ENCODE measurements at regions not wholly inside any gene's neighbourhood (a gene's known extent, or its start where the extent isn't known, plus 50 kb on each side); places are given as distances from the start of the nearest gene placed in this dataset.

- in situ Hi-C loops (cut with MboI), result no loop called here
- Histone ChIP-seq H3K27ac (no peak overlapping the region), H3K36me3 (ENCODE audit: low read depth) (no peaks in the 10 kb centered on the region), H3K4me1 (ENCODE audit: insufficient read depth) (no peaks in the 10 kb centered on the region; the same call in 1 of the 2 replicates), H3K9me2 (ENCODE audit: insufficient read depth) (no peaks in the 10 kb centered on the region), H3K27me3 (replicated peaks; ENCODE audit: insufficient read depth) (no peaks in the 10 kb centered on the region), H4K20me1 (ENCODE audit: insufficient read depth) (no peaks in the 10 kb centered on the region), H3K79me2 (ENCODE audit: insufficient read depth) (no peaks in the 10 kb centered on the region), H2AFZ (no peak overlapping the region), H3K9ac (no peak overlapping the region), H3K4me2 (ENCODE audit: unreplicated experiment) (no peak overlapping the region), H3K9me3 (ENCODE audit: low read depth) (no peaks in the 10 kb centered on the region), H3K4me3 (no peak overlapping the region), H3F3A (ENCODE audit: insufficient read depth) (peaks cover 6% of the 10 kb centered on the region; the same call in 1 of the 2 replicates)
- DNase-seq, result peak; percentile 60
- no peak for TF ChIP-seq EZH2phosphoT487 (IDR thresholded peaks at IDR 0.05; ENCODE audit: insufficient read depth, low read depth)
- TF ChIP-seq EZH2 (IDR thresholded peaks at IDR 0.05; ENCODE audit: insufficient read depth, poor library complexity, severe bottlenecking), result no peak
- WGBS, 2 experiments (ENCODE audit: low coverage in 1 of 2, low lambda C conversion rate in 2 of 2, missing lambda C conversion rate in 2 of 2), result 58 to 61% methylated on average over 3 of the region's 3 CpGs
These were observed 90.6 kb upstream of the PWP1 start for GRCh38 chr12:107594995-107595394.

GRCh38 chr12:107597695-107598410 lies 87.7 kb upstream of the PWP1 start:
- no peak overlapping the region for H2AFZ ChIP-seq
- H3F3A ChIP-seq (ENCODE audit: insufficient read depth), result no peaks in the 10 kb centered on the region
- no peaks in the 10 kb centered on the region for H4K20me1 ChIP-seq (ENCODE audit: insufficient read depth)
- H3K36me3 ChIP-seq (ENCODE audit: low read depth), result no peaks in the 10 kb centered on the region
- TF ChIP-seq EZH2phosphoT487 (IDR thresholded peaks at IDR 0.05; ENCODE audit: insufficient read depth, low read depth), result no peak
- TF ChIP-seq EZH2 (IDR thresholded peaks at IDR 0.05; ENCODE audit: insufficient read depth, poor library complexity, severe bottlenecking), result no peak
- H3K9ac ChIP-seq, result no peak overlapping the region
- no peaks in the 10 kb centered on the region for H3K9me2 ChIP-seq (ENCODE audit: insufficient read depth)
- H3K27me3 ChIP-seq (replicated peaks; ENCODE audit: insufficient read depth), result no peaks in the 10 kb centered on the region
- H3K4me2 ChIP-seq (ENCODE audit: unreplicated experiment), result no peak overlapping the region
- 82 to 94% methylated on average over 2 of the region's 2 CpGs for WGBS, 2 experiments (ENCODE audit: low coverage in 1 of 2, low lambda C conversion rate in 2 of 2, missing lambda C conversion rate in 2 of 2)
- no peaks in the 10 kb centered on the region; the same call in 1 of the 2 replicates for H3K4me1 ChIP-seq (ENCODE audit: insufficient read depth)
- H3K27ac ChIP-seq, result no peak overlapping the region
- DNase-seq, result no peak
- no peaks in the 10 kb centered on the region for H3K79me2 ChIP-seq (ENCODE audit: insufficient read depth)
- H3K4me3 ChIP-seq, result no peak overlapping the region
- H3K9me3 ChIP-seq (ENCODE audit: low read depth), result no peaks in the 10 kb centered on the region
- in situ Hi-C loops (cut with MboI), result no loop called here

GRCh38 chr12:107598906-107599305 lies 86.7 kb upstream of the PWP1 start:
- no peaks in the 10 kb centered on the region for H3K79me2 ChIP-seq (ENCODE audit: insufficient read depth)
- H4K20me1 ChIP-seq (ENCODE audit: insufficient read depth), result no peaks in the 10 kb centered on the region
- no peaks in the 10 kb centered on the region; the same call in 1 of the 2 replicates for H3K4me1 ChIP-seq (ENCODE audit: insufficient read depth)
- no peaks in the 10 kb centered on the region for H3K27me3 ChIP-seq (replicated peaks; ENCODE audit: insufficient read depth)
- no peak overlapping the region for H3K9ac ChIP-seq
- in situ Hi-C loops (cut with MboI), result no loop called here
- no peaks in the 10 kb centered on the region for H3F3A ChIP-seq (ENCODE audit: insufficient read depth)
- no peaks in the 10 kb centered on the region for H3K36me3 ChIP-seq (ENCODE audit: low read depth)
- no peaks in the 10 kb centered on the region for H3K9me2 ChIP-seq (ENCODE audit: insufficient read depth)
- no peak for TF ChIP-seq EZH2phosphoT487 (IDR thresholded peaks at IDR 0.05; ENCODE audit: insufficient read depth, low read depth)
- TF ChIP-seq EZH2 (IDR thresholded peaks at IDR 0.05; ENCODE audit: insufficient read depth, poor library complexity, severe bottlenecking), result no peak
- no peaks in the 10 kb centered on the region for H3K9me3 ChIP-seq (ENCODE audit: low read depth)
- no peak overlapping the region for H3K27ac ChIP-seq
- no peak overlapping the region for H3K4me3 ChIP-seq
- no peak overlapping the region for H3K4me2 ChIP-seq (ENCODE audit: unreplicated experiment)
- H2AFZ ChIP-seq, result no peak overlapping the region
- DNase-seq, result no peak
- 63 to 71% methylated on average over 3 of the region's 3 CpGs for WGBS, 2 experiments (ENCODE audit: low coverage in 1 of 2, low lambda C conversion rate in 2 of 2, missing lambda C conversion rate in 2 of 2)

- H3K4me2 ChIP-seq (ENCODE audit: unreplicated experiment), result no peak overlapping the region
- in situ Hi-C loops (cut with MboI), result loop anchor here (5.0 to 10.0 kb wide), 2 partner anchors 196 to 463 kb away; no protein-coding TSS in a partner anchor
These were observed 84.9 kb upstream of the PWP1 start for GRCh38 chr12:107600581-107601144.

More at GRCh38 chr12:107600581-107601144, 84.9 kb upstream of the PWP1 start:
- no peaks in the 10 kb centered on the region for H3K4me1 ChIP-seq (ENCODE audit: insufficient read depth)
- no peaks in the 10 kb centered on the region for H3K27me3 ChIP-seq (replicated peaks; ENCODE audit: insufficient read depth)
- no peaks in the 10 kb centered on the region for H3K9me2 ChIP-seq (ENCODE audit: insufficient read depth)
- H3K9me3 ChIP-seq (ENCODE audit: low read depth), result no peaks in the 10 kb centered on the region
- H3K9ac ChIP-seq, result no peak overlapping the region
- no peaks in the 10 kb centered on the region for H3K36me3 ChIP-seq (ENCODE audit: low read depth)
- no peaks in the 10 kb centered on the region for H4K20me1 ChIP-seq (ENCODE audit: insufficient read depth)
- no peaks in the 10 kb centered on the region for H3F3A ChIP-seq (ENCODE audit: insufficient read depth)
- H3K79me2 ChIP-seq (ENCODE audit: insufficient read depth), result no peaks in the 10 kb centered on the region
- H3K4me3 ChIP-seq, result no peak overlapping the region
- no peak overlapping the region for H2AFZ ChIP-seq
- H3K27ac ChIP-seq, result no peak overlapping the region
- 39 to 44% methylated on average over 4 of the region's 4 CpGs for WGBS, 2 experiments (ENCODE audit: low coverage in 1 of 2, low lambda C conversion rate in 2 of 2, missing lambda C conversion rate in 2 of 2)
- DNase-seq, result no peak
- TF ChIP-seq EZH2phosphoT487 (IDR thresholded peaks at IDR 0.05; ENCODE audit: insufficient read depth, low read depth) (no peak), EZH2 (IDR thresholded peaks at IDR 0.05; ENCODE audit: insufficient read depth, poor library complexity, severe bottlenecking) (no peak)

All from GM23248 (cell line).